Mucosa of descending colon (tissue), 3 donors: ENCODE measurements at regions not wholly inside any gene's neighbourhood (a gene's known extent, or its start where the extent isn't known, plus 50 kb on each side); places are given as distances from the start of the nearest gene placed in this dataset.

Experiments
- ATAC-seq: fragments of 200-7000 bp; cut with Tn5 transposase; one replicate; pipeline ENCODE4 v1.9.1; 2020; ENCODE audit warnings: mild to moderate bottlenecking, moderate library complexity
- DNase-seq, 3 donors: peaks; one replicate each; pipeline ENCODE4 v3.0.0-alpha.2; 2020
- H3K36me3 ChIP-seq: fragments of 200-600 bp; one replicate; pipeline ENCODE4 v1.8.0; 2021; ENCODE audit warnings: low read depth, mild to moderate bottlenecking
- H3K4me1 ChIP-seq: fragments of 200-600 bp; one replicate; pipeline ENCODE4 v1.8.0; 2021; ENCODE audit warnings: low read depth, mild to moderate bottlenecking
- H3K4me3 ChIP-seq: fragments of 200-600 bp; one replicate; pipeline ENCODE4 v1.8.0; 2021; ENCODE audit warnings: mild to moderate bottlenecking
- H3K9me3 ChIP-seq: fragments of 200-600 bp; one replicate; pipeline ENCODE4 v1.8.0; 2021; ENCODE audit warnings: mild to moderate bottlenecking
- intact Hi-C, 2 donors: fragments of 100-400 bp; cut with DNase I in 1 of 2; cut with micrococcal nuclease in 1 of 2; formaldehyde crosslinking; loops; one replicate each; pipeline versions ENCODE4 v1.11.0 to v1.11.1; 2022; cut with DNase I, micrococcal nuclease
- TF ChIP-seq, protein P1 (sequence below): fragments of 200-600 bp; IDR thresholded peaks from one replicate; pipeline ENCODE4 v1.8.0; 2022; ENCODE audit warnings: antibody characterized with exemption, mild to moderate bottlenecking
- donor health status: DM: no; HTN: no; CAD: no; lungs with moderate emphysema.
- donor health status: DM: no; HTN: no; CAD: no.
- donor health status: DM: no; HTN: yes; CAD: no.

- H3K4me1 ChIP-seq, result no peaks in the 10 kb centered on the region
- DNase-seq, result no peak
- ATAC-seq, result no peak
- H3K36me3 ChIP-seq, result no peaks in the 10 kb centered on the region
- TF ChIP-seq, protein P1, sequence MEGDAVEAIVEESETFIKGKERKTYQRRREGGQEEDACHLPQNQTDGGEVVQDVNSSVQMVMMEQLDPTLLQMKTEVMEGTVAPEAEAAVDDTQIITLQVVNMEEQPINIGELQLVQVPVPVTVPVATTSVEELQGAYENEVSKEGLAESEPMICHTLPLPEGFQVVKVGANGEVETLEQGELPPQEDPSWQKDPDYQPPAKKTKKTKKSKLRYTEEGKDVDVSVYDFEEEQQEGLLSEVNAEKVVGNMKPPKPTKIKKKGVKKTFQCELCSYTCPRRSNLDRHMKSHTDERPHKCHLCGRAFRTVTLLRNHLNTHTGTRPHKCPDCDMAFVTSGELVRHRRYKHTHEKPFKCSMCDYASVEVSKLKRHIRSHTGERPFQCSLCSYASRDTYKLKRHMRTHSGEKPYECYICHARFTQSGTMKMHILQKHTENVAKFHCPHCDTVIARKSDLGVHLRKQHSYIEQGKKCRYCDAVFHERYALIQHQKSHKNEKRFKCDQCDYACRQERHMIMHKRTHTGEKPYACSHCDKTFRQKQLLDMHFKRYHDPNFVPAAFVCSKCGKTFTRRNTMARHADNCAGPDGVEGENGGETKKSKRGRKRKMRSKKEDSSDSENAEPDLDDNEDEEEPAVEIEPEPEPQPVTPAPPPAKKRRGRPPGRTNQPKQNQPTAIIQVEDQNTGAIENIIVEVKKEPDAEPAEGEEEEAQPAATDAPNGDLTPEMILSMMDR, result no peak
- H3K4me3 ChIP-seq, result no peak overlapping the region
- intact Hi-C loops, result no loop called here
- no peaks in the 10 kb centered on the region for H3K9me3 ChIP-seq
These were observed 147.9 kb downstream of the PTCSC3 start for GRCh38 chr14:36028665-36029064.

- DNase-seq (no peak), ATAC-seq (no peak)
- Histone ChIP-seq H3K9me3 (no peaks in the 10 kb centered on the region), H3K4me3 (no peak overlapping the region), H3K4me1 (no peaks in the 10 kb centered on the region), H3K36me3 (no peaks in the 10 kb centered on the region)
- intact Hi-C loops, result no loop called here
- TF ChIP-seq, protein P1, result no peak
These were observed 148.3 kb downstream of the PTCSC3 start for GRCh38 chr14:36028218-36028617.

DNA sequence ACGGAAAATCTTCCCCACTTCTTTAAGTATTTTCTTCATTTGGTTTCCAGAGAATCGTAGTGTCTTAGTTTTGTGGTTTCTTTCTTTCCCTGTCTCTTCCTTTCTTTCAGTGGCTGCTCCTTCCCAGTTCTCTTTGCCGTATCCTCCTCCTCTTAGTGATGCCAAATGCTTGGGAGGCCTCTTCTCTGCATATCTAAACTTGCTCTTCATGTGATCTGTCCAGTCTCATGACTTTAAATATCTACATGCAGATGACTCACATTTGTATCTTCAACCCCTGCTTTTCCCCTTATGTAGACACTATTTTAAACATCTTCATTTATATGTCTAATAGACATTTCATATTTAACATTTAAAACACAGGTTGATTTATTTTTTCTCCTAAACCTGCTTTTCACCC lies 149.2 kb downstream of the PTCSC3 start:
- Histone ChIP-seq H3K4me1 (no peaks in the 10 kb centered on the region), H3K36me3 (no peaks in the 10 kb centered on the region), H3K9me3 (no peaks in the 10 kb centered on the region), H3K4me3 (no peak overlapping the region)
- no peak for DNase-seq
- intact Hi-C loops, result no loop called here
- TF ChIP-seq, protein P1, result no peak
- no peak for ATAC-seq

DNA sequence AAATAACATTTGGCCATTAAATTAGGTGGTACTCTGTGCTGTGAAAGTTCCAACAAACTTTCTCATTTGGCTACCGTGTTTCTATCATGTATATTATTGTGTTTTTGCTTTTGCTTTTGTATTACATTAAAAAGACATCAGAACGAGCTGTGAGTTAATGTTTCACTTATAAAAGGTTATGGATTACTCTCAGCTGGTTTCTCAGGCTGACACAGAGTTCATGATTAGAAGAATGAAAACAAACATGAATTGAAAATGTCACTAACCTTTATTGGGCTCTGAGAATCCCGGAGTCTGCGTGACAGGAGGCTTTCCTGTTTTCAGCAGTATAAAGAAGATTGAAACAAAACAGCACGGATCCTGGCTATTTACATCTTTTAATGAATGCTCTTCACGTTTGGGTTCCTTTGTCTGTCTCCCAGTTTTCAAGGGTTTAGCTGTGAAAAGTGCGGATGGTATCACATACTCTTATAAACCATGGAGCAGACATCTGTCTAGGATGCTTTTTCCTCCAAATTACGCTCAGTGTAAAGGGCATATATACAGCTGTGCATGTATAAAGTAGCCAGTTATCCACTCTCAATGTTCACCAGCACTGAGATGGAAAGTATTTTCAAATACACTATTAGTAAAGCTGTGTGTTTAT lies 153.6 kb downstream of the PTCSC3 start:
- TF ChIP-seq, protein P1, result no peak
- ATAC-seq (no peak), DNase-seq (no peak)
- no peaks in the 10 kb centered on the region for H3K36me3 ChIP-seq
- no peak overlapping the region for H3K4me3 ChIP-seq
- H3K4me1 ChIP-seq, result no peaks in the 10 kb centered on the region
- H3K9me3 ChIP-seq, result no peaks in the 10 kb centered on the region
- intact Hi-C loops, result no loop called here

GRCh38 chr14:36021591-36022320 lies 154.8 kb downstream of the PTCSC3 start:
- intact Hi-C loops, result no loop called here
- TF ChIP-seq, protein P1, result no peak
- H3K4me3 ChIP-seq, result no peak overlapping the region
- DNase-seq (no peak), ATAC-seq (no peak)
- H3K9me3 ChIP-seq, result no peaks in the 10 kb centered on the region
- H3K36me3 ChIP-seq, result no peaks in the 10 kb centered on the region
- H3K4me1 ChIP-seq, result no peaks in the 10 kb centered on the region
